ENCODE measurements at regions not wholly inside any gene's neighbourhood (a gene's known extent, or its start where the extent isn't known, plus 50 kb on each side); places are given as distances from the start of the nearest gene placed in this dataset.
"Not testable (repeated sequence)": the region's sequence is repeated elsewhere in the genome, so short reads cannot be mapped to it uniquely, and the experiment has no call there.

- no peak for DNase-seq
These were observed 134.6 kb upstream of the RANBP3L start for GRCh38 chr5:36436306-36436705.

- DNase-seq, result no peak
These were observed 137.3 kb upstream of the RANBP3L start for GRCh38 chr5:36438765-36439561.

DNA sequence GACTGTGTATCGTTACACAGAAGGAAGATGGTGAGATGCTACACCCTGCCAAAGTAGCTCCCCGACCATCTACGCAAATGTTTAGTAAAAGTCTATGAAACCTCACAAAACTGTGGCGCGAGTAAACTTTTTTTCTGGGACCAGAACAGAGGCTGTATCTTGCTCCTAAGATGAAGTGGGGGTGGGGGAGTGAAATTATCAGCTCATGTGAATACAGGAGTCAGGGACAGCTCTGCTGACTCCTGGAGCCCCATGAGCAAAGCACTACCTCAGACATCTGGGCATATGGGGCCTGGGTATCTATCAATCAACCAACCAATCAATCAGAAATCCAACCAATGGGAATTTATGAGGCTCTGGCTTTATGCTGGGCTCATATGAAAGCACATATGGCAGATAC lies 138.6 kb upstream of the RANBP3L start:
- no peak for DNase-seq

- DNase-seq, result no peak
These were observed 139.6 kb upstream of the RANBP3L start for GRCh38 chr5:36441280-36441679.

GRCh38 chr5:36442352-36442751 lies 140.7 kb upstream of the RANBP3L start:
- DNase-seq, result no peak

GRCh38 chr5:36442796-36443195 lies 141.1 kb upstream of the RANBP3L start:
- no peak for DNase-seq

GRCh38 chr5:36443941-36444340 lies 142.2 kb upstream of the RANBP3L start:
- no peak for DNase-seq

DNA sequence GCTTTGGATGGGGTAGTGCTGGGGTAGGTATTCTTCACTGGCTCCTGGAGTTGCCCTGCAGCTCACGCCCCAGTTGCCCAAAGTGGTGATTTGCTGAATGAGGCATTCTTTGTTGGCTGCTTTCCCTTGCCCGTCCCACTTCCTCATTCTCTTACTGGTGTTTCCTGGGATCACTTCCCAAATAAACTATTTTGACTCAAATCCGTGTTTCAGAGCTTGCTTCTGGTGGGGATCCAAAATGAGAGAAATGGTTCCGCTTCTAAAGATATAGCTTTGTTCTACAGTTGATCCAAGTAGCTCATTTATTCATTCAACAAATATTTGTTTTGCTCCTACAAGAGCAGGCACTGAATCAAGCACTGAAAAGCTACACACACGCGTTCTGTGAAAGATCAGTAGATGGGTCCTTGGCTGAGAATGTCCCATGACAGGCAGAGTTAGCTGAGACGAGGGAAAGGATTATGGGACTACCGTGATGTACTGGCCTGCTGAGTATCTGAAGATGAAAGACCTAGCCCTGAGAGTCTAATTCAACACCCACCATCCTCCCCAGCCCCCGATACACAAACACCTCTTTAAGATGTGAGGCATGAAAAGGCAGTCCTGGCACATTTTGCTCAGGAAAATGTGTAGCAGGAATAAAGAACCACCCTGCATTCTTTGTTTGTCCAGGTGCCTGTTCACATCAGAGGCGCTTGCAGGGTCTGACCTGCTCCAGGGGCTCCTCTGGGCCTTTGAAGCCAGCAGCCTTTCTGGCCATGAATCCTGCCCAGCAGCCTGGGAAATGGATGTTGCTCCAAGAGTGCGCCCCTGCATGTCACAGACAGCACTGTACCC lies 143.1 kb upstream of the RANBP3L start:
- DNase-seq, result no peak

DNA sequence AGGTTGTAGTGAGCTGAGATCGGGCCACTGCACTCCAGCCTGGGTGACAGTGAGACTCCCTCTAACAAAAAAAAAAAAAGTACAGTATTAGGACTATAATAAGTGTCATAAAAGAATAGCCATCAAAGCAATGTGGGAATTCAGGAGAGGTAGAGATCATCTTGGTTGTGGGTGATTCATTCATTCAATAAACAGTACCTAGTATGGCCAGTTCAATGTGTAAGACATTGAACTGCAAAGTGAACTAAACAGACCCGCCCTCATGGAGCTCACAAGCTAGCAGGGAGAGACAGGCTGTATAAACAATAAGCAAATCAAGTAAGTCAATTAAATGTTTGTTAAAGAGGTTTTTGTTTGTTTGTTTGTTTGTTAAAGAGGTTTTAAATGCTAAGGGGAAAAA lies 146.1 kb upstream of the RANBP3L start:
- DNase-seq, result no peak

- DNase-seq, result no peak
These were observed 148.7 kb upstream of the RANBP3L start for GRCh38 chr5:36450229-36451014.

DNA sequence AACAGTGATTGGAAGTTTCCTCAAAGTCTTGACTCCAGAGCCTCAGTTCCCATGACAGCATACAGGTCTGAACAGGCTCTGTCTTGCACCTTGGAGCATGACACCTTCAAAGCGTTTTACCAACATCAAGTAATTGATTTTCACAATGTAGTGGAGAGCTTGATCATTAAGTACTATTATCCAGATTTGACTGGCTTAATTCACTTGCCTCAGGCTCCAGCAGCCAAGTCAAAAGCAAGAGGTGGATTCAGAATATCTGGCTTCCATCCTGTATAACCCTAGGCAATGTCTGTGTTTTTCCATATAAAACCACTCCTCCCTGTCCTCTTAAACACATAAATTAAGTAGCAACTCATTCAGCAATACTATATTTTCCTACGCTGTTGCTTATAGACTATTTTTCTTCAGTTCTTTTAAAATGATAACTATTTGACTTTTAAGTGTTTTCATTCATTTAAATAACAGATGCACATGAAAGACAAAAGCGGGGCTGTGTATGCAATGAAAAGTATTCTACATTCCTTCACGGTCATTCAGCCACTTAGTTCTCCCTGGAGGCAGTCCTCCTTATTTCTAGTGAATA lies 150.8 kb upstream of the RANBP3L start:
- no peak for DNase-seq

- no peak for DNase-seq
These were observed 148.7 kb upstream of the SLC1A3 start for GRCh38 chr5:36457511-36458270.

GRCh38 chr5:36458746-36459145 lies 147.7 kb upstream of the SLC1A3 start:
- DNase-seq, result no peak

DNA sequence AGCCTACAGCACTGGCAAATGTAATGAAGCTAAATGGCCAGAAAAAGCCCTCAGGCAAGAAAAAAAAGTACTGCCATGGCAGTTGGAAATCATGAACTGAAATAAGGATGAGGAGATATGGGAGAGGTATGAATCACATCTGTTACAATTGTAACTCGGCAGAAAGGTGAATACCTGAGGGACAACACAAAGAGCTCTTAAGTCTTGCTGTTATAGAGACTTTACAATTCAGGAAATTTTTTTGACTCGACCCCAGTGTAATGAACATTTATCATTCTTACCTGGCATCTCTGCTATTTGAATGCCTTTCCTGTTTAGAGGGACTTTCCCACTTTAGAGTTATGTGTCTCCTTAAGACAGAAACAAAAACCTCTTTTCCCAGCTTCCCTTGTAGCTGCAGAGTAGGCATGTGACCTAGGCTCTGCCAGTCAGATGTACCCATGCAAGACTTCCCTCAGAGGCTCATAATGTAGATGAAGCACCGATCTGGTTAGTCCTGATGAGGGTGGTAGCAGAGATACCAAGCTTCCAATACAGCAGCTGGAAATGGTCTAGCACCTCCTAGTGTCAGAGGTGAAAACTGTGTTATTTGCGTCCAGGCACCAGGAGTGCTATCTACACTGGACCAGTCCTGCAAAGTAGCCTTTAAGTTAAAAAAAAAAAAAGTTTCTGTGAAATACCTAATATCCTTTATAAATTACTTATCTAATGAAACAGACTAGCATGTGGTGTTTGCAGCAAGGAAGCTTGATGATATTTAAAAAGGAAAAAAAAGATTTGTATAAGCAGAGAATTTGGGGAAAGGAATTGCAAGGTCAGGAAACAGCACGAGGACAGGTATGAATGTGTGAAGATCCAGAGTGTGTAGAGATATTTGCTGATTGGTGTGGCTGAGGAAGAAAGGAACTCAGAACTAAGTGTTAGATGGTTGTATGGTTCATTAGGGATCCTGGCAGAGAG lies 146.9 kb upstream of the SLC1A3 start:
- DNase-seq, result no peak

- no peak for DNase-seq
These were observed 143.9 kb upstream of the SLC1A3 start for GRCh38 chr5:36462295-36463021.

GRCh38 chr5:36475942-36476341 lies 130.5 kb upstream of the SLC1A3 start:
- not testable (repeated sequence) for DNase-seq

GRCh38 chr5:36478646-36479317 lies 127.6 kb upstream of the SLC1A3 start:
- DNase-seq, result no peak

GRCh38 chr5:36481454-36482120 lies 124.8 kb upstream of the SLC1A3 start:
- no peak for DNase-seq

- DNase-seq, result no peak
These were observed 123.6 kb upstream of the SLC1A3 start for GRCh38 chr5:36482812-36483211.
